Mammary epithelial cell (primary cell): ENCODE measurements at regions not wholly inside any gene's neighbourhood (a gene's known extent, or its start where the extent isn't known, plus 50 kb on each side); places are given as distances from the start of the nearest gene placed in this dataset.

ENCODE experiments used
- EZH2 ChIP-seq: IDR thresholded peaks from 2 replicates; pipeline ENCODE4 v1.6.1; 2012; ENCODE audit warnings: low read length, inconsistent platforms, borderline replicate concordance
- TF ChIP-seq, protein P1 (sequence below), 2 donors: IDR thresholded peaks in 1 of 2; conservative IDR thresholded peaks in 1 of 2; 2 replicates each; pipeline ENCODE4 v1.5.1; 2011 to 2012; ENCODE audit warnings: inconsistent platforms in 2 of 2, low read length in 2 of 2, mild to moderate bottlenecking in 2 of 2, control low read depth in 1 of 2, low read depth in 1 of 2; ENCODE audit not compliant: insufficient read depth in 1 of 2; ENCODE audit errors: extremely low read depth in 1 of 2

DNA sequence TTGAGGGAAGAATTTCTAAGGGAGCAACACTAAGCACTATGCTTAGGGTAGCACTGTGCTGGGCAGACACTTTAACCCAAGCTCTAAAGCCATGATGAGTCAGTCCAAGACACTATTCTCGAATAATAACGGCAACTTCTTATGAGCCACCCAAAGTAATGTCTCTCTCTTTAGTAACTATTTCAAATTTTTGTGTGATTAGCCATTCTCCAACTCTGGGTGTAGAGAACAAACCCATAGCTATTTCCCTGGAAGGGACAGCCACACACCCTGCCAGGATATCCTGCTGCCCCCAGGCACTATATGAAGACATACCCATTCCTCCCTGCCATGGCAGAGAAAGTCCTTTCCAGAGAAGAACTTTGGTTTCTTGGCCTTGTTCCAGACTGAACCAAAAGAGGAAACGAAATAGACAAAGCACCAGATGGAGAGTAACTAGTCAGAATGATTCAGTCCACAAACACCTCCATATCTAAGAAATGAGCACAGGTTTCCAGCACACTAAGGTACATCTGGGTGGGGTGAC is 384.9 kb upstream of the THBS1 start:
- TF ChIP-seq, protein P1, sequence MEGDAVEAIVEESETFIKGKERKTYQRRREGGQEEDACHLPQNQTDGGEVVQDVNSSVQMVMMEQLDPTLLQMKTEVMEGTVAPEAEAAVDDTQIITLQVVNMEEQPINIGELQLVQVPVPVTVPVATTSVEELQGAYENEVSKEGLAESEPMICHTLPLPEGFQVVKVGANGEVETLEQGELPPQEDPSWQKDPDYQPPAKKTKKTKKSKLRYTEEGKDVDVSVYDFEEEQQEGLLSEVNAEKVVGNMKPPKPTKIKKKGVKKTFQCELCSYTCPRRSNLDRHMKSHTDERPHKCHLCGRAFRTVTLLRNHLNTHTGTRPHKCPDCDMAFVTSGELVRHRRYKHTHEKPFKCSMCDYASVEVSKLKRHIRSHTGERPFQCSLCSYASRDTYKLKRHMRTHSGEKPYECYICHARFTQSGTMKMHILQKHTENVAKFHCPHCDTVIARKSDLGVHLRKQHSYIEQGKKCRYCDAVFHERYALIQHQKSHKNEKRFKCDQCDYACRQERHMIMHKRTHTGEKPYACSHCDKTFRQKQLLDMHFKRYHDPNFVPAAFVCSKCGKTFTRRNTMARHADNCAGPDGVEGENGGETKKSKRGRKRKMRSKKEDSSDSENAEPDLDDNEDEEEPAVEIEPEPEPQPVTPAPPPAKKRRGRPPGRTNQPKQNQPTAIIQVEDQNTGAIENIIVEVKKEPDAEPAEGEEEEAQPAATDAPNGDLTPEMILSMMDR (conservative IDR thresholded peaks at IDR 0.05 in 1 of 2, IDR thresholded peaks at IDR 0.05 in 1 of 2; ENCODE audit: extremely low read depth in 1 of 2, insufficient read depth in 1 of 2, low read depth in 1 of 2, low read length in 2 of 2), result no peak
- no peak for TF ChIP-seq EZH2
